Right lobe of liver (tissue), 4 donors: ENCODE measurements at regions not wholly inside any gene's neighbourhood (a gene's known extent, or its start where the extent isn't known, plus 50 kb on each side); places are given as distances from the start of the nearest gene placed in this dataset.

Experiments
- POLR2A ChIP-seq: fragments of 450-650 bp; IDR thresholded peaks from one replicate; pipeline ENCODE4 v1.6.1; 2017; ENCODE audit warnings: antibody characterized with exemption, mild to moderate bottlenecking
- TF ChIP-seq, protein P1 (sequence below), 4 donors: fragments of 200-600 bp in 3 of 4; fragments of 450-650 bp in 1 of 4; IDR thresholded peaks; one replicate each; pipeline versions ENCODE4 v1.5.1 to v1.8.0; 2016 to 2022; ENCODE audit warnings: antibody characterized with exemption in 4 of 4, mild to moderate bottlenecking in 2 of 4
- donor health status: DM: no; HTN: no; CAD: no.
- donor health status: DM: no; HTN: no; CAD: no.
- donor health status: DM: no; HTN: yes; CAD: no.

DNA sequence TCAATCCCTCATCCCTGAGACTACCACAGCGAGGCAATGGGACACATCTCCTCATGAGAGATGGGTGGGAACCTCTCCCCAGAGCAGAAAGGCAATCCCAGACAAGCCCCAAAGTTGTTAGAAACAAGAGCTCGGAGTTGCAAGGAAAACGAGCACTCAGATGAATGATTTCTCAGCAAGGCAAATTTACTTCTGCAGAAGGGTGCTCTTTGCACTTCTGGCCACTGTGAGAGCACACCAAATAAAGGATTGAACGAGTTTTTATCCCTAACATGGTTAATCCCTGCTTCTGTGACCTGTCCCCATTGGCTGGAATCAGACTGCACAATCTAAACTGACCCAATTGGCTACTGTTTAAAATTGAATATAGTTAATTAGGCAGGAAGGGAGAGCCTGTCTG, 339.1 kb upstream of the POU1F1 start:
- TF ChIP-seq, protein P1, sequence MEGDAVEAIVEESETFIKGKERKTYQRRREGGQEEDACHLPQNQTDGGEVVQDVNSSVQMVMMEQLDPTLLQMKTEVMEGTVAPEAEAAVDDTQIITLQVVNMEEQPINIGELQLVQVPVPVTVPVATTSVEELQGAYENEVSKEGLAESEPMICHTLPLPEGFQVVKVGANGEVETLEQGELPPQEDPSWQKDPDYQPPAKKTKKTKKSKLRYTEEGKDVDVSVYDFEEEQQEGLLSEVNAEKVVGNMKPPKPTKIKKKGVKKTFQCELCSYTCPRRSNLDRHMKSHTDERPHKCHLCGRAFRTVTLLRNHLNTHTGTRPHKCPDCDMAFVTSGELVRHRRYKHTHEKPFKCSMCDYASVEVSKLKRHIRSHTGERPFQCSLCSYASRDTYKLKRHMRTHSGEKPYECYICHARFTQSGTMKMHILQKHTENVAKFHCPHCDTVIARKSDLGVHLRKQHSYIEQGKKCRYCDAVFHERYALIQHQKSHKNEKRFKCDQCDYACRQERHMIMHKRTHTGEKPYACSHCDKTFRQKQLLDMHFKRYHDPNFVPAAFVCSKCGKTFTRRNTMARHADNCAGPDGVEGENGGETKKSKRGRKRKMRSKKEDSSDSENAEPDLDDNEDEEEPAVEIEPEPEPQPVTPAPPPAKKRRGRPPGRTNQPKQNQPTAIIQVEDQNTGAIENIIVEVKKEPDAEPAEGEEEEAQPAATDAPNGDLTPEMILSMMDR (IDR thresholded peaks at IDR 0.05) = no peak
- TF ChIP-seq POLR2A = no peak
